Ishikawa (cell line): ENCODE measurements at regions not wholly inside any gene's neighbourhood (a gene's known extent, or its start where the extent isn't known, plus 50 kb on each side); places are given as distances from the start of the nearest gene placed in this dataset.

Experiments used
- EP300 ChIP-seq: IDR thresholded peaks from 2 replicates; pipeline ENCODE4 v1.6.1; 2012; ENCODE audit warnings: borderline replicate concordance
- MAX ChIP-seq: IDR thresholded peaks from 2 replicates; pipeline ENCODE4 v1.6.1; 2012

DNA sequence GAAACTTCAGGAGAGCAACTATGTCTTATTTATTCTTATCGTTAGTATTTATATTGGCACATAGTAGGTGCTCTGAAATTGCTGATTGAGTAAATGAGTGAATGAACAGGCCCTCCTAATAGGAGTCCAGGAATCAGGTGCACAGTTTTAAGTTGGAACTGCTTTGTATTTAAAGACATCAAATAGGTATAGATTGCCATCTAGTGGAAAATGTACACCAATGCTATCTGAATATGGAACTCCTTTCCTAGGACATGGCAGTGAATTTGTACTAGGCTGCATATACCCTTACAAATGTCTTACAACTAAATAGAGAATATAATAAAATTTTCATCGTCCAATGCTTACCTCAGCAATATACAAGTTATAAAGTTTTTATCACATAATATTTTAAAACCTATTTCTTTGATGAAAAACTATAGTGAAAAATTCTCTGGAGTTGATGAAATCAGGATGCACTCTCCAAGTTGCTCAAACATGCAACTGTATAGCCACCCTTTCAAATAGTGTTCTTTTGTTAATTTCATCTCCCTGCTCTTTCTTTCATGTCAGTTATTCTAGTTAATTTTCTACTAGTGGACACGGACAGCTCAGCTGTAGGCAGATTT lies 318.9 kb upstream of the SYT4 start:
- no peak for TF ChIP-seq MAX
- no peak for TF ChIP-seq EP300
